ENCODE measurements at regions not wholly inside any gene's neighbourhood (a gene's known extent, or its start where the extent isn't known, plus 50 kb on each side); places are given as distances from the start of the nearest gene placed in this dataset.

DNA sequence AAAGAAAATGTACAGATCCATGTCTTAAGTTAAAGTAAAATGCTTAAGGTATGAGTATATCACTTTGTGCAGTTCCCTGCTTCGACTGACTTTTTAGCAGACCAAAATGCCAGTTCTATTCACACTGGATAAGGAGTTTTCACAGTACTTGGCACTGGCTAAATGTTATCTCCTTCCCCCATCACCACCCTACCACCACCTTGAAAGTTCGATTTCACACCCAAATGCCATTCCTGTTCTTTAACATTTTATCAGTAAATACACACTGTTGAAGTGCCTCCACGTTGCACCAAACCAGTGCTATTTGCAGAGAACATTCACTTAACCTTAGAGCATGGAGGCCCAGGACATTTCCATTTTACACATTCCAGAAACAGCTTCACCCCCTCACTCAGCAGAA lies 100.0 kb downstream of the URB2 start:
- 87% methylated on average over 3 of the region's 3 CpGs; no CpG with 5 or more reads in 1 of the 2 experiments for WGBS, 2 experiments (ENCODE audit: extremely low coverage in 1 of 2, insufficient coverage in 1 of 2, insufficient read length in 1 of 2, insufficient replicate concordance in 2 of 2, low coverage in 1 of 2, low lambda C conversion rate in 2 of 2, missing lambda C conversion rate in 1 of 2)
- H2BK20ac ChIP-seq (ENCODE audit: low read length): no peak overlapping the region
- H3K27ac ChIP-seq (ENCODE audit: low read depth, low read length): no peak overlapping the region
- H3K9ac ChIP-seq (replicated peaks in 1 of 4; ENCODE audit: extremely low read depth in 1 of 4, low read depth in 3 of 4, low read length in 3 of 4): no peak overlapping the region
- no peak overlapping the region for H4K8ac ChIP-seq (ENCODE audit: extremely low read depth, insufficient read depth, low read length)
- no peaks in the 10 kb centered on the region; a peak in 1 of 7 replicates for H3K4me1 ChIP-seq (replicated peaks in 1 of 4; ENCODE audit: control insufficient read depth in 3 of 4, insufficient read depth in 4 of 4, low read length in 3 of 4)
- H2BK120ac ChIP-seq (replicated peaks; ENCODE audit: low read depth, low read length): no peak overlapping the region
- H4K91ac ChIP-seq (replicated peaks; ENCODE audit: insufficient read length, low read length): no peak overlapping the region
- H3K18ac ChIP-seq (ENCODE audit: extremely low read depth, low read length): no peak overlapping the region
- ChIA-PET CTCF (ENCODE audit: partially characterized antibody) (interaction anchor here (1.0 kb wide), 1 partner anchor 26 kb away, joined by 3 read pairs; no protein-coding TSS in a partner anchor), POLR2A (ENCODE audit: partially characterized antibody) (no interaction called here)
- no peak overlapping the region for H3K14ac ChIP-seq (ENCODE audit: insufficient read length)
- no peak overlapping the region for H3K4me3 ChIP-seq (ENCODE audit: extremely low read depth in 1 of 4, insufficient read depth in 2 of 4, low read depth in 3 of 4, low read length in 4 of 4)
- no peaks in the 10 kb centered on the region for H4K20me1 ChIP-seq (replicated peaks in 1 of 2; ENCODE audit: control insufficient read depth in 1 of 2, insufficient read depth in 2 of 2, low read length in 2 of 2)
- no peaks in the 10 kb centered on the region; the same call in 1 of the 2 replicates for H3K23me2 ChIP-seq (ENCODE audit: low read depth, low read length)
- FAIRE-seq (no peak), DNase-seq (ENCODE audit: low read depth in 1 of 2, low spot score in 2 of 2) (no peak)
- no peak overlapping the region for H2AK5ac ChIP-seq (ENCODE audit: low read depth, low read length)
- H4K5ac ChIP-seq (ENCODE audit: insufficient read length, low read depth, low read length): no peak overlapping the region
- H3K9me3 ChIP-seq (ENCODE audit: insufficient read depth in 2 of 2, low read depth in 1 of 2, low read length in 1 of 2): 0 out of 4 replicates have a peak, but pooled peaks cover 2 to 3% of the 10 kb centered on the region in 2 experiments
- H3K23ac ChIP-seq (ENCODE audit: insufficient read length): no peak overlapping the region
- no peaks in the 10 kb centered on the region for H3K79me2 ChIP-seq (ENCODE audit: control insufficient read depth in 1 of 2, insufficient read depth in 2 of 2, low read length in 2 of 2)
- no peak overlapping the region for H3K56ac ChIP-seq (replicated peaks; ENCODE audit: insufficient read length, low read depth, low read length)
- H2BK12ac ChIP-seq (ENCODE audit: low read depth, low read length): no peak overlapping the region
- H3K4me2 ChIP-seq (ENCODE audit: insufficient read depth in 1 of 2, low read depth in 2 of 2, low read length in 2 of 2): no peak overlapping the region
- no peak overlapping the region for H3K4ac ChIP-seq (replicated peaks; ENCODE audit: insufficient read length, low read depth, low read length)
- H3K36me3 ChIP-seq (ENCODE audit: control insufficient read depth in 2 of 4, insufficient read depth in 4 of 4, low read length in 3 of 4): no peaks in the 10 kb centered on the region
- no peak overlapping the region for H2BK5ac ChIP-seq (ENCODE audit: low read depth, low read length)
- H3K27me3 ChIP-seq (replicated peaks in 1 of 4; ENCODE audit: control insufficient read depth in 3 of 4, extremely low read depth in 1 of 4, insufficient read depth in 3 of 4, low read length in 3 of 4): no peaks in the 10 kb centered on the region
- H2AFZ ChIP-seq (ENCODE audit: low read length): 0 out of 2 replicates have a peak overlapping the region, but pooled peaks have one; percentile 38
- H3K79me1 ChIP-seq (ENCODE audit: low read depth, low read length): no peaks in the 10 kb centered on the region
- no peak overlapping the region for H2BK15ac ChIP-seq (ENCODE audit: low read length)
- TF ChIP-seq SRF (IDR thresholded peaks at IDR 0.05; ENCODE audit: low read depth, low read length) (no peak), YY1 (IDR thresholded peaks at IDR 0.05; ENCODE audit: low read depth, low read length) (no peak), RBBP5 (IDR thresholded peaks at IDR 0.05; ENCODE audit: borderline replicate concordance, low read depth, low read length) (no peak), SP1 (IDR thresholded peaks at IDR 0.05; ENCODE audit: low read depth, low read length) (no peak), NANOG (IDR thresholded peaks at IDR 0.05; ENCODE audit: insufficient read depth, low read depth, low read length, poor library complexity, severe bottlenecking) (no peak), POLR2AphosphoS5 (IDR thresholded peaks at IDR 0.05; ENCODE audit: low read depth, low read length) (no peak), JUND (IDR thresholded peaks at IDR 0.05; ENCODE audit: low read length) (no peak), EP300 (IDR thresholded peaks at IDR 0.05; ENCODE audit: borderline replicate concordance in 1 of 2, low read depth in 2 of 2, low read length in 2 of 2) (no peak), RXRA (IDR thresholded peaks at IDR 0.05; ENCODE audit: insufficient read depth, low read depth, low read length) (no peak), EZH2 (IDR thresholded peaks at IDR 0.05; ENCODE audit: low read depth, low read length, severe bottlenecking) (no peak), SIN3A (conservative IDR thresholded peaks at IDR 0.05 in 1 of 2, IDR thresholded peaks at IDR 0.05 in 1 of 2; ENCODE audit: low read depth in 1 of 2, low read length in 2 of 2) (no peak), RFX5 (IDR thresholded peaks at IDR 0.05; ENCODE audit: borderline replicate concordance, low read depth, low read length) (no peak)
- TF ChIP-seq, protein P1, sequence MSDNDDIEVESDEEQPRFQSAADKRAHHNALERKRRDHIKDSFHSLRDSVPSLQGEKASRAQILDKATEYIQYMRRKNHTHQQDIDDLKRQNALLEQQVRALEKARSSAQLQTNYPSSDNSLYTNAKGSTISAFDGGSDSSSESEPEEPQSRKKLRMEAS (IDR thresholded peaks at IDR 0.05): no peak
